ENCODE measurements at regions not wholly inside any gene's neighbourhood (a gene's known extent, or its start where the extent isn't known, plus 50 kb on each side); places are given as distances from the start of the nearest gene placed in this dataset.

GRCh38 chr5:92594031-92594430 lies 987.0 kb downstream of the NR2F1-AS1 start:
- no peak for DNase-seq

GRCh38 chr5:92588876-92589275 lies 992.1 kb downstream of the NR2F1-AS1 start:
- DNase-seq = no peak

GRCh38 chr5:92581690-92582089 lies 999.3 kb downstream of the NR2F1-AS1 start:
- no peak for DNase-seq

- DNase-seq = no peak
Observed at GRCh38 chr5:92581249-92581648, 999.8 kb downstream of the NR2F1-AS1 start.

GRCh38 chr5:92580814-92581213 lies 1000.2 kb downstream of the NR2F1-AS1 start:
- DNase-seq = no peak

- no peak for DNase-seq
Observed at GRCh38 chr5:92574023-92574422, 1007.0 kb downstream of the NR2F1-AS1 start.

GRCh38 chr5:92568522-92568921 lies 1012.5 kb downstream of the NR2F1-AS1 start:
- DNase-seq = no peak

GRCh38 chr5:92567831-92568450 lies 1013.1 kb downstream of the NR2F1-AS1 start:
- no peak for DNase-seq

GRCh38 chr5:92566113-92566786 lies 1014.8 kb downstream of the NR2F1-AS1 start:
- no peak for DNase-seq

- DNase-seq = no peak
Observed at GRCh38 chr5:92565673-92566072, 1015.3 kb downstream of the NR2F1-AS1 start.

GRCh38 chr5:92562065-92562464 lies 1019.0 kb downstream of the NR2F1-AS1 start:
- DNase-seq = no peak

- DNase-seq = no peak
Observed at GRCh38 chr5:92561411-92561959, 1019.5 kb downstream of the NR2F1-AS1 start.

- DNase-seq = no peak
Observed at GRCh38 chr5:92560698-92561401, 1020.2 kb downstream of the NR2F1-AS1 start.

GRCh38 chr5:92559781-92560180 lies 1021.2 kb downstream of the NR2F1-AS1 start:
- DNase-seq = no peak

- no peak for DNase-seq
Observed at GRCh38 chr5:92559331-92559730, 1021.7 kb downstream of the NR2F1-AS1 start.

- DNase-seq = no peak
Observed at GRCh38 chr5:92556747-92557146, 1024.3 kb downstream of the NR2F1-AS1 start.

- no peak for DNase-seq
Observed at GRCh38 chr5:92554447-92555085, 1026.5 kb downstream of the NR2F1-AS1 start.

GRCh38 chr5:92553326-92553725 lies 1027.7 kb downstream of the NR2F1-AS1 start:
- DNase-seq = no peak

GRCh38 chr5:92552206-92553160 lies 1028.5 kb downstream of the NR2F1-AS1 start:
- peak; percentile 19 for DNase-seq

GRCh38 chr5:92548346-92548745 lies 1032.7 kb downstream of the NR2F1-AS1 start:
- DNase-seq = no peak

- no peak for DNase-seq
Observed at GRCh38 chr5:92544596-92544995, 1036.4 kb downstream of the NR2F1-AS1 start.

- DNase-seq = no peak
Observed at GRCh38 chr5:92544036-92544435, 1037.0 kb downstream of the NR2F1-AS1 start.
